ENCODE measurements at regions not wholly inside any gene's neighbourhood (a gene's known extent, or its start where the extent isn't known, plus 50 kb on each side); places are given as distances from the start of the nearest gene placed in this dataset.

GRCh38 chr7:142447762-142448161 is 189.9 kb upstream of the PRSS58 start:
- Histone ChIP-seq H3K4me3 (no peak overlapping the region), H3K36me3 (no peaks in the 10 kb centered on the region), H3K27ac (no peak overlapping the region), H3K9me3 (no peaks in the 10 kb centered on the region), H3K4me1 (no peaks in the 10 kb centered on the region), H3K27me3 (no peaks in the 10 kb centered on the region)
- intact Hi-C loops (cut with DNase I; ENCODE audit: low total_unique reads) (no loop called here), in situ Hi-C loops (cut with MboI; ENCODE audit: low pct_ligation_motif_present in 1 of 4, low pct_unique_long_range_greater_than_20kb in 1 of 4, low sequenced_read_pairs in 3 of 4) (no loop called here)
- no peak for DNase-seq
- WGBS, 2 donors (ENCODE audit: low coverage in 1 of 2), result 47 to 63% methylated on average over 2 of the region's 2 CpGs
- TF ChIP-seq POLR2AphosphoS5 (IDR thresholded peaks at IDR 0.05), result no peak
- no peak for TF ChIP-seq EP300 (IDR thresholded peaks at IDR 0.05; ENCODE audit: low read depth)
- no peak for TF ChIP-seq CTCF (IDR thresholded peaks at IDR 0.05)
- no peak for TF ChIP-seq POLR2A (IDR thresholded peaks at IDR 0.05)

GRCh38 chr7:142445019-142445686 is 187.3 kb upstream of the PRSS58 start:
- Histone ChIP-seq H3K27ac (no peak overlapping the region), H3K4me3 (no peak overlapping the region), H3K9me3 (no peaks in the 10 kb centered on the region), H3K36me3 (no peaks in the 10 kb centered on the region), H3K27me3 (no peaks in the 10 kb centered on the region), H3K4me1 (no peaks in the 10 kb centered on the region)
- in situ Hi-C loops (cut with MboI; ENCODE audit: low pct_ligation_motif_present in 1 of 4, low pct_unique_long_range_greater_than_20kb in 1 of 4, low sequenced_read_pairs in 3 of 4) (no loop called here), intact Hi-C loops (cut with DNase I; ENCODE audit: low total_unique reads) (no loop called here)
- no peak for DNase-seq
- WGBS, 2 donors (ENCODE audit: low coverage in 1 of 2), result 80 to 81% methylated on average over 2 to 7 of the region's 7 CpGs
- TF ChIP-seq CTCF (IDR thresholded peaks at IDR 0.05), result no peak
- TF ChIP-seq POLR2A (IDR thresholded peaks at IDR 0.05), result no peak
- TF ChIP-seq POLR2AphosphoS5 (IDR thresholded peaks at IDR 0.05), result no peak
- no peak for TF ChIP-seq EP300 (IDR thresholded peaks at IDR 0.05; ENCODE audit: low read depth)

- in situ Hi-C loops (cut with MboI; ENCODE audit: low pct_ligation_motif_present in 1 of 4, low pct_unique_long_range_greater_than_20kb in 1 of 4, low sequenced_read_pairs in 3 of 4), result no loop called here
- WGBS, 2 donors (ENCODE audit: low coverage in 1 of 2), result 62 to 67% methylated on average over 5 of the region's 5 CpGs
Measured at GRCh38 chr7:142443216-142444010, 185.6 kb upstream of the PRSS58 start.

More at GRCh38 chr7:142443216-142444010, 185.6 kb upstream of the PRSS58 start:
- DNase-seq, result no peak
- no peaks in the 10 kb centered on the region for H3K9me3 ChIP-seq
- TF ChIP-seq EP300 (IDR thresholded peaks at IDR 0.05; ENCODE audit: low read depth) (no peak), POLR2A (IDR thresholded peaks at IDR 0.05) (no peak), POLR2AphosphoS5 (IDR thresholded peaks at IDR 0.05) (no peak), CTCF (IDR thresholded peaks at IDR 0.05) (no peak)
- no peaks in the 10 kb centered on the region for H3K36me3 ChIP-seq
- H3K4me3 ChIP-seq, result no peak overlapping the region
- intact Hi-C loops (cut with DNase I; ENCODE audit: low total_unique reads), result no loop called here
- H3K27ac ChIP-seq, result no peak overlapping the region
- no peaks in the 10 kb centered on the region for H3K27me3 ChIP-seq
- peaks cover 0 to 12% (median 3%) of the 10 kb centered on the region in 4 donors for H3K4me1 ChIP-seq
